ENCODE measurements at regions not wholly inside any gene's neighbourhood (a gene's known extent, or its start where the extent isn't known, plus 50 kb on each side); places are given as distances from the start of the nearest gene placed in this dataset.

- no peak overlapping the region for H3K4me3 ChIP-seq (ENCODE audit: low read length)
- no peak for DNase-seq (ENCODE audit: low read depth)
These were observed 574.4 kb upstream of the KLHL29 start for GRCh38 chr2:22810602-22811001.

GRCh38 chr2:22812065-22812680 is 572.8 kb upstream of the KLHL29 start:
- no peak for DNase-seq (ENCODE audit: low read depth)
- no peak for TF ChIP-seq CTCF (IDR thresholded peaks at IDR 0.05; ENCODE audit: insufficient read depth, low read depth, low read length, missing control alignments)
- no peak overlapping the region for H3K4me3 ChIP-seq (ENCODE audit: low read length)

More at GRCh38 chr2:22810602-22811001, 574.4 kb upstream of the KLHL29 start:
- no peak for TF ChIP-seq CTCF (IDR thresholded peaks at IDR 0.05; ENCODE audit: insufficient read depth, low read depth, low read length, missing control alignments)

- TF ChIP-seq CTCF (IDR thresholded peaks at IDR 0.05; ENCODE audit: insufficient read depth, low read depth, low read length, missing control alignments): no peak
- DNase-seq (ENCODE audit: low read depth): peak; percentile 18
- H3K4me3 ChIP-seq (ENCODE audit: low read length): no peak overlapping the region
These were observed 567.8 kb upstream of the KLHL29 start for GRCh38 chr2:22817197-22817596.

- TF ChIP-seq CTCF (IDR thresholded peaks at IDR 0.05; ENCODE audit: insufficient read depth, low read depth, low read length, missing control alignments): no peak
- no peak overlapping the region for H3K4me3 ChIP-seq (ENCODE audit: low read length)
- no peak for DNase-seq (ENCODE audit: low read depth)
These were observed 563.5 kb upstream of the KLHL29 start for GRCh38 chr2:22821458-22821857.

- no peak for TF ChIP-seq CTCF (IDR thresholded peaks at IDR 0.05; ENCODE audit: insufficient read depth, low read depth, low read length, missing control alignments)
- no peak for DNase-seq (ENCODE audit: low read depth)
- no peak overlapping the region for H3K4me3 ChIP-seq (ENCODE audit: low read length)
These were observed 562.1 kb upstream of the KLHL29 start for GRCh38 chr2:22822835-22823234.

- no peak for DNase-seq (ENCODE audit: low read depth)
- TF ChIP-seq CTCF (IDR thresholded peaks at IDR 0.05; ENCODE audit: insufficient read depth, low read depth, low read length, missing control alignments): no peak
- H3K4me3 ChIP-seq (ENCODE audit: low read length): no peak overlapping the region
These were observed 560.4 kb upstream of the KLHL29 start for GRCh38 chr2:22824618-22825017.

- no peak overlapping the region for H3K4me3 ChIP-seq (ENCODE audit: low read length)
- TF ChIP-seq CTCF (IDR thresholded peaks at IDR 0.05; ENCODE audit: insufficient read depth, low read depth, low read length, missing control alignments): no peak
- no peak for DNase-seq (ENCODE audit: low read depth)
These were observed 558.3 kb upstream of the KLHL29 start for GRCh38 chr2:22826703-22827102.

Data from epithelial cell of esophagus (primary cell).